IPS-15b (cell line): ENCODE measurements at regions not wholly inside any gene's neighbourhood (a gene's known extent, or its start where the extent isn't known, plus 50 kb on each side); places are given as distances from the start of the nearest gene placed in this dataset.

ENCODE experiments used
- H3K27me3 ChIP-seq: one replicate; pipeline ENCODE4 v1.6.1; 2013; ENCODE audit warnings: low read length; ENCODE audit not compliant: control insufficient read depth, insufficient read depth
- H3K36me3 ChIP-seq: one replicate; pipeline ENCODE4 v1.6.1; 2013; ENCODE audit warnings: low read length; ENCODE audit not compliant: control insufficient read depth, insufficient read depth
- H3K4me1 ChIP-seq: one replicate; pipeline ENCODE4 v1.6.1; 2013; ENCODE audit warnings: mild to moderate bottlenecking, low read length; ENCODE audit not compliant: control insufficient read depth, insufficient read depth
- H3K4me3 ChIP-seq: one replicate; pipeline ENCODE4 v1.5.1; 2013; ENCODE audit warnings: low read depth, low read length
- H3K9ac ChIP-seq: one replicate; pipeline ENCODE4 v1.6.1; 2013; ENCODE audit warnings: low read depth, mild to moderate bottlenecking, low read length
- H3K9me3 ChIP-seq: one replicate; pipeline ENCODE4 v1.6.1; 2013; ENCODE audit warnings: mild to moderate bottlenecking, low read length; ENCODE audit not compliant: control insufficient read depth, insufficient read depth

DNA sequence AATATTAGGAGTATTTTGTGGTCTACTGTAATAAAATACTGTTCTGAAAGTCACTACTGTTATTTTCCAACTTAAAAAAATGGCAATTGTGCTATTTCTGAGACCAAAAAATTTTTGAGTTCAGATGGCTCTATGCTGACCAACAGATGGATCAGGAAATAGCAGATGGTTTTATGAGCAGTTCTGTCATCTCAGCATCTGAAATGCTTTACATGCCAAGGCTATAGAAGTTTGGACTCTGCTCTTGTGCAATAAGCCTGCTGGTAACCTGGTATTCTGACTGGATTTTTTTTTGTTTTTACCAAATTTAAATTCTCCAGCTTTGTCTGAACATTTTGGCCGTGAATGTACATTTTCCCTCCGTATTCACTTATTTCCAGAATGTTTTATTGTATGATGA is 1127.5 kb downstream of the GRIK2 start:
- Histone ChIP-seq H3K4me1 (no peaks in the 10 kb centered on the region), H3K36me3 (no peaks in the 10 kb centered on the region), H3K27me3 (no peaks in the 10 kb centered on the region), H3K9me3 (no peaks in the 10 kb centered on the region), H3K9ac (no peak overlapping the region), H3K4me3 (no peak overlapping the region)

DNA sequence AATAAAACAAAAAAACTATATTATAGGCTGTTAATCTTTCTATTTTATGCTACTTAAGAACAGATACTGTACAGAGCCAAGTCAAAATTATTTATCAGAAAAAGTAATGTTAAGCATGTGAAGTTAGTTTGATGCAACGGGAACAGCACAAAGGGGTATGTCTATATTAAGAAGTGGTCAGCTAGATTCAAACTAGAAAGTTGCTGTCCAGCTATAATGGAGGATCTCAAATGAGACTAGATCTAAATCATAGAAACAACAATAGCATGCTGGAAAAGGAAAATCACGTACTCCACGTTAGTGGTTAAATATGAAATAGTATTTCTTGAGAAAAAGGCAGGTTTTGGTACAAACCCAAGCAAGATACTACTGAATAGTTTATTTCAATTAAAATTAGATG is 1124.0 kb downstream of the GRIK2 start:
- no peak overlapping the region for H3K4me3 ChIP-seq
- no peaks in the 10 kb centered on the region for H3K4me1 ChIP-seq
- H3K36me3 ChIP-seq, result no peaks in the 10 kb centered on the region
- H3K9me3 ChIP-seq, result no peaks in the 10 kb centered on the region
- no peak overlapping the region for H3K9ac ChIP-seq
- no peaks in the 10 kb centered on the region for H3K27me3 ChIP-seq

DNA sequence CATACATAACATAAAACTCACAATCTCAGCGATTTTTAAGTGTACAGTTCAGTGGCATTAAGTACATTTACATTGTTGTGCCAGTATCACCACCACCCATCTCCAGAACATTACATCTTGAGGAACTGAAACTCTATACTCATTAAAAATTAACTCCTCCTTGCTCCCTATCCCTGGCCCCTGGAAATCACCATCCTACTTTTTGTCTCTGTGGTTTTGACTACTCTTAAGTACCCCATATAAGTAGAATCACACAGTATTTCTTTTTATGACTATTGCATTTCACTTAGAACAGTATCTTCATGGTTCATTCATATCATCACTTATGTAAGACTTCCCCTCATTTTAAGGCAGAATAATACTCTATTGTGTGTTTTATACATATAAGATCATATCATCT is 1108.1 kb downstream of the GRIK2 start:
- Histone ChIP-seq H3K4me3 (no peak overlapping the region), H3K9ac (no peak overlapping the region)

DNA sequence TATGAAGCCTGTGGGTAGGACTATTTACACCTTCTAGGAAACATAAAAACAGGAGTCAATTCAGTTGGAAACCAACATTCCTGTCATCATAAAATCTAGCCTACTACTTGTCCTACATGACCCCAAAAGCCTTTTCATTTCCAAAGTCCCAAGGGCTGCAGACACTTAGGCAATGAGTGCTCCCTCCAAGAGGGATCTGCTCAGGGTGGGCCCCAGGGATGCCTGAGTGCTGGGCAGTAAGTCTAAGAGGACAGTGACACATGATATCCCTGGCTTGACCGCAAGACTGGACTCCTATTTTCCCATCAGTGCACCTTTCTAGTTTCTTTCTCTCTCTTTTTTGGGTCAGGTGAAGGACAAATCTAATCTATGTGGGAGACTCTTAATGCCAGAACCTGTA is 1101.3 kb downstream of the GRIK2 start:
- H3K9me3 ChIP-seq, result no peaks in the 10 kb centered on the region
- no peak overlapping the region for H3K9ac ChIP-seq
- H3K4me1 ChIP-seq, result no peaks in the 10 kb centered on the region
- H3K36me3 ChIP-seq, result no peaks in the 10 kb centered on the region
- no peaks in the 10 kb centered on the region for H3K27me3 ChIP-seq
- H3K4me3 ChIP-seq, result no peak overlapping the region

More for the DNA sequence above, 1108.1 kb downstream of the GRIK2 start:
- Histone ChIP-seq H3K9me3 (no peaks in the 10 kb centered on the region), H3K36me3 (no peaks in the 10 kb centered on the region), H3K4me1 (no peaks in the 10 kb centered on the region), H3K27me3 (no peaks in the 10 kb centered on the region)

DNA sequence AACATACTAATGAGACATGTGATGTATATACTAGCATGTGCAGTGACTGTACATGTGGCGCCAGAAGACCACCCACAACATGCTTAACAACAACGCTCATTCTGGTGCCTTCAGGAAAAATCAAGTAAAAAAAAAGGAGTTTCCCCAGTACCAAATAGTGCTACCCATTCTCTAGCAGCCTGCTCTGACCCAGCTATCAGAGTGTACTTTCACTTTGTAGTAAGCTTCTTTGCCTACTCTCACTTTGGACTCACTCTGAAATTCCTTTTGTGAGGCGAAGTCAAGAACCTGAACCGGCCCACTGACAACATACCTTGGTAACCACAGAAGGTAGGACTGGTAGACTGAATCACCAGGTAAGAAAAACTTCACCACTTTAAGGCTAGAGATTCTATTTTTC is 1100.0 kb downstream of the GRIK2 start:
- no peaks in the 10 kb centered on the region for H3K27me3 ChIP-seq
- H3K9ac ChIP-seq, result no peak overlapping the region
- H3K36me3 ChIP-seq, result no peaks in the 10 kb centered on the region
- no peak overlapping the region for H3K4me3 ChIP-seq
- no peaks in the 10 kb centered on the region for H3K9me3 ChIP-seq
- H3K4me1 ChIP-seq, result no peaks in the 10 kb centered on the region

GRCh38 chr6:102488729-102489128 is 1095.2 kb downstream of the GRIK2 start:
- Histone ChIP-seq H3K27me3 (no peaks in the 10 kb centered on the region), H3K4me1 (no peaks in the 10 kb centered on the region), H3K4me3 (no peak overlapping the region), H3K9me3 (no peaks in the 10 kb centered on the region), H3K9ac (no peak overlapping the region), H3K36me3 (no peaks in the 10 kb centered on the region)

DNA sequence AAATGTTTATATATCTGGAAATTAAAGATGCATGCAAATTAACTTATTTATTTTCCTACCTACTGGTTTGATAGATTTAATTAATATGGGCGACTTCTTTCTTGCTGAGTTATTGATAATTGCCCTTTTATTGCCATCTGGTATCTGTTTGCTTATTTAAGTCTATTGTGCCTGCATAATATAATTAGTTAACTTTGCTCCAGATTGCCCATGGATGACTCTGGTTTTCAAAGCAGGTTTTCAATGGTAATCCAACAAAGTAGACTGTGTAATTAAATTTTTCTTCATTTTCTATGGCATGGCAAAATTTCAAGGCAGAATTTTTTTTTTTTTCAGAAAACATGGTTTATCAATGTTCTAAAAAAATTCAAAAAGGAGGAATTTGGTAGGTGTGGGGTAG is 1092.0 kb downstream of the GRIK2 start:
- H3K36me3 ChIP-seq, result no peaks in the 10 kb centered on the region
- H3K27me3 ChIP-seq, result no peaks in the 10 kb centered on the region
- H3K4me3 ChIP-seq, result no peak overlapping the region
- no peak overlapping the region for H3K9ac ChIP-seq
- H3K4me1 ChIP-seq, result no peaks in the 10 kb centered on the region
- no peaks in the 10 kb centered on the region for H3K9me3 ChIP-seq

DNA sequence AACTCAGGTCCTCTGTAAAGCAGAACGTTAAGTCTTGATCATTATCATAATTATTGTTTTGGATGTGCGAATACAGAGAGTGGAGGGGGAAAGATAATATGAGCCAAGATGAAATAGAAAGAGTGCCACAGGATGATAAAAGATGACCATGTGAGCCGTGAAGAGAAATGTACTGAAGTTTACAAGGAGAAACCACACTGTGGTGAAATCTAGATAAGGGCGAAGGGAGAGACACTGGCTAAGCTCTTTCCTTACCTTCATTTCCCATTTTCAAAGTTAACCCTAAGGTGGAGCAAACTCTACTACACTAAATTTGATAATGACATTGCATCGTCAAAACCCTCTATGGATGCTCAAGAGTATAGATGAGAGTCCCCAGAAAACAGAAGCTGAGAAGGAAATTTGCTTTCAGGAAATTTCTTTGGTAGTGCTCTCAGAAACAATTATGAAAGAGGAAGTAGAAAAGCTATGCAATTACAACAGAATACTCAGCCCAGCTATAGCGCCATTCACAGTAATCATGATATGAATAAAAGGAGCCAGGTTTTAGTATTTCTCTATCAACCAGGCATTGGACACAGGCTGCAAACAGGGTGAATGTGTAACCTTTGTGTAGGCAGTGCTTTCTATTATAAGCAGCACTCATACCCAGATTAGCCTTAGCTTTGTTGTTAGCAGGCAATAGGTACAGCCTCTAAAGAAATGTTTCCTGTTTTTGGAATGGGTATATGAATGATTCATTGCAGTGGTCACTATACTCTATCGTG is 1080.7 kb downstream of the GRIK2 start:
- H3K4me3 ChIP-seq, result no peak overlapping the region
- H3K9ac ChIP-seq, result no peak overlapping the region
- H3K9me3 ChIP-seq, result no peaks in the 10 kb centered on the region
- H3K27me3 ChIP-seq, result peaks cover 6% of the 10 kb centered on the region
- H3K4me1 ChIP-seq, result no peaks in the 10 kb centered on the region
- H3K36me3 ChIP-seq, result no peaks in the 10 kb centered on the region

DNA sequence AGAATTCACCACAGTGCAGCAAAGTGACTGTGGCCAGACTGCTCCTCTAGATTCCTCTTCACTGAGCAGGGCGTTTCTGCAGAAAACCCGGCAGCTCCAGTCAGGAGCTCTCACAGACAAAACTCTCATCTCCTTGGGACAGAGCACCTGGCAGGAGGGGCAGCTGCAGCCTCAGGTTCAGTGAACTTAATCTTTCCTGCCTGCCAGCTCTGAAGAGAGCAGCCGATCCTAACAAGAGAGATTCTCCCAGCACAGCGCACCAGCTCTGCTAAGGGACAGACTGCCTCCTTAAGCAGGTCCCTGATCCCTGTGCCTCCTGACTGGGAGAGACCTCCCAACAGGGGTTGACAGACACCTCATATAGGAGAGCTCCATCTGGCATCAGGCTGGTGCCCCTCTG is 1065.5 kb downstream of the GRIK2 start:
- Histone ChIP-seq H3K9me3 (no peaks in the 10 kb centered on the region), H3K36me3 (no peaks in the 10 kb centered on the region), H3K4me1 (no peaks in the 10 kb centered on the region), H3K9ac (no peak overlapping the region), H3K27me3 (peaks cover 47% of the 10 kb centered on the region), H3K4me3 (no peak overlapping the region)

GRCh38 chr6:102438171-102438570 is 1044.7 kb downstream of the GRIK2 start:
- Histone ChIP-seq H3K36me3 (no peaks in the 10 kb centered on the region), H3K9me3 (no peaks in the 10 kb centered on the region), H3K4me1 (no peaks in the 10 kb centered on the region), H3K27me3 (no peaks in the 10 kb centered on the region), H3K9ac (no peak overlapping the region), H3K4me3 (no peak overlapping the region)

DNA sequence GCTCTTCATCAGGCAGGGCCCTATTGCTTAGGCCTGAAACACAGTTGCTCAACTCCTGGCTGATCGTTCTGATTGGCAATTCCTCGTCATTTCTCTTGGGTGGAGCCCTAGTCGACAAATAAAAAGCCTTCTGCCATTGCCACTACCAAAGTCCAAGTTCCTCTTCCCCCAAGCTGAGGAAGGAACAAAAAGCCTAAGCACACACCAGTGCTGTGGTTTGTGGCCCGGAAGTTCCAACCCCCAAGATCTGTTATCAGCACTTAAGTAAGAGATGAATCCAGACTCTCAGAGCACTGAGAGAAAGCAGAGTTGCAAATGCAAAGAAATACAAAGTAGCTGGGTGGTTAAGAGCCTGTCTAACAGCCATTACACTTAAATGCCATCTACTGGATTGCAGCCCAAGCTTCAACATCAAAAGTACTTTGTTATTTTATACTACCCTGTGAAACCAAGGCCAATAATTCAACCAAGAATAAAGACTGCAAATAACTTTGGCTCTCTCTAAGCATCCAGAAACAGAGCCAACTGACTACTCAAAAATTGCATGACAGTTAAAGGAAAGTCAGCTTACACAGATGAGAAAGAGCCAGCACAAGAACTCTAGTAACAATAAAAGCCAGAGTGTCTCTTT is 1024.0 kb downstream of the GRIK2 start:
- Histone ChIP-seq H3K4me1 (no peaks in the 10 kb centered on the region), H3K9me3 (no peaks in the 10 kb centered on the region)

DNA sequence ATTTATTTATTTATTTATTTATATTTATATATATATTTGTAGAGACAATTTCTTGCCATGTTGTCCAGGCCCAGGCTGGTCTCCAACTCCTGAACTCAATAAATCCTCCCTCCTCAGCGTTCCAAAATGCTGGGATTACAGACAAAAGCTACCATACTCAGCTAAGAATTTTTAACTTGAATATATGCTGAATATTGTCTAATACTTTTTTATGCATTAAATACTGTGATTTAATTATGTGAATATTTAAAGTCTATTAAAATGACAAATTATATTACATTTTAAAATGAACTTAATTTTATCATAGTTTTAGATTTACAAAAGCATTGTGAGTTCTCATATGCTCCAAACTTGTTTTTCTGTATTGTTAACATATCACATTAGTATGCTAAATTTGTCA is 1022.4 kb downstream of the GRIK2 start:
- Histone ChIP-seq H3K27me3 (no peaks in the 10 kb centered on the region), H3K36me3 (no peaks in the 10 kb centered on the region), H3K9me3 (no peaks in the 10 kb centered on the region)

More for the DNA sequence above, 1024.0 kb downstream of the GRIK2 start:
- no peak overlapping the region for H3K9ac ChIP-seq
- H3K36me3 ChIP-seq, result no peaks in the 10 kb centered on the region
- no peaks in the 10 kb centered on the region for H3K27me3 ChIP-seq
- no peak overlapping the region for H3K4me3 ChIP-seq

More for the DNA sequence above, 1022.4 kb downstream of the GRIK2 start:
- Histone ChIP-seq H3K4me3 (no peak overlapping the region), H3K9ac (no peak overlapping the region), H3K4me1 (no peaks in the 10 kb centered on the region)
